Panc1 (cell line): ENCODE measurements at regions not wholly inside any gene's neighbourhood (a gene's known extent, or its start where the extent isn't known, plus 50 kb on each side); places are given as distances from the start of the nearest gene placed in this dataset.

Experiments
- CTCF ChIP-seq: fragments of 450-650 bp; IDR thresholded peaks from 2 replicates; pipeline ENCODE4 v1.5.1; 2017; ENCODE audit warnings: mild to moderate bottlenecking
- POLR2AphosphoS5 ChIP-seq: IDR thresholded peaks from 2 replicates; pipeline ENCODE4 v1.6.1; 2012; ENCODE audit warnings: mild to moderate bottlenecking, low read depth, low read length, moderate library complexity
- TCF7L2 ChIP-seq: IDR thresholded peaks from 2 replicates; pipeline ENCODE4 v1.6.1; 2011; ENCODE audit warnings: mild to moderate bottlenecking, low read depth, low read length, inconsistent platforms
- TF ChIP-seq, protein P1 (sequence below), 2 experiments: IDR thresholded peaks; 2 replicates each; pipeline ENCODE4 v1.6.1; 2011 to 2012; ENCODE audit warnings: low read depth in 2 of 2, control low read depth in 1 of 2, low read length in 1 of 2, mild to moderate bottlenecking in 1 of 2, moderate library complexity in 1 of 2; ENCODE audit not compliant: insufficient read depth in 1 of 2

DNA sequence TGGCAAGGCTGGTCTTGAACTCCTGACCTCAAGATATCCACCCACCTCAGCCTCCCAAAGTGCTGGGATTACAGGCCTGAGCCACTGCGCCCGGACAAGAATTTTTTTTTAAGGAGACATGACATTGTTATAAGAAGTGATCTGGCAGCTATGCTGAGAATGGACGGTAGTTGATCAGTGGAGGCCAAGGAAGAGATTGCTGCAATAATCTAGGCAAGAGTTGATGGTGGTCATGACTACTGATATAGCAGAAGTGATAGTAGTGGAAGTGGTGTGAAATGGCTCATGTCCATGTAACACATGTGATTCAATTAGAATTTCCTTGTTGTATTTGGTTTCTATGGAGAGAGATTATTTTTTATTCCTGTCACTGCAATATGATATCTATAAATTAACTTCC, 125.3 kb upstream of the CCN2 start:
- TF ChIP-seq CTCF: no peak
- TF ChIP-seq POLR2AphosphoS5: no peak
- TF ChIP-seq TCF7L2: no peak
- TF ChIP-seq, protein P1, sequence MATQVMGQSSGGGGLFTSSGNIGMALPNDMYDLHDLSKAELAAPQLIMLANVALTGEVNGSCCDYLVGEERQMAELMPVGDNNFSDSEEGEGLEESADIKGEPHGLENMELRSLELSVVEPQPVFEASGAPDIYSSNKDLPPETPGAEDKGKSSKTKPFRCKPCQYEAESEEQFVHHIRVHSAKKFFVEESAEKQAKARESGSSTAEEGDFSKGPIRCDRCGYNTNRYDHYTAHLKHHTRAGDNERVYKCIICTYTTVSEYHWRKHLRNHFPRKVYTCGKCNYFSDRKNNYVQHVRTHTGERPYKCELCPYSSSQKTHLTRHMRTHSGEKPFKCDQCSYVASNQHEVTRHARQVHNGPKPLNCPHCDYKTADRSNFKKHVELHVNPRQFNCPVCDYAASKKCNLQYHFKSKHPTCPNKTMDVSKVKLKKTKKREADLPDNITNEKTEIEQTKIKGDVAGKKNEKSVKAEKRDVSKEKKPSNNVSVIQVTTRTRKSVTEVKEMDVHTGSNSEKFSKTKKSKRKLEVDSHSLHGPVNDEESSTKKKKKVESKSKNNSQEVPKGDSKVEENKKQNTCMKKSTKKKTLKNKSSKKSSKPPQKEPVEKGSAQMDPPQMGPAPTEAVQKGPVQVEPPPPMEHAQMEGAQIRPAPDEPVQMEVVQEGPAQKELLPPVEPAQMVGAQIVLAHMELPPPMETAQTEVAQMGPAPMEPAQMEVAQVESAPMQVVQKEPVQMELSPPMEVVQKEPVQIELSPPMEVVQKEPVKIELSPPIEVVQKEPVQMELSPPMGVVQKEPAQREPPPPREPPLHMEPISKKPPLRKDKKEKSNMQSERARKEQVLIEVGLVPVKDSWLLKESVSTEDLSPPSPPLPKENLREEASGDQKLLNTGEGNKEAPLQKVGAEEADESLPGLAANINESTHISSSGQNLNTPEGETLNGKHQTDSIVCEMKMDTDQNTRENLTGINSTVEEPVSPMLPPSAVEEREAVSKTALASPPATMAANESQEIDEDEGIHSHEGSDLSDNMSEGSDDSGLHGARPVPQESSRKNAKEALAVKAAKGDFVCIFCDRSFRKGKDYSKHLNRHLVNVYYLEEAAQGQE (IDR thresholded peaks at IDR 0.05; ENCODE audit: insufficient read depth in 1 of 2, low read depth in 2 of 2, low read length in 1 of 2): no peak
